BE2C (cell line): ENCODE measurements at regions not wholly inside any gene's neighbourhood (a gene's known extent, or its start where the extent isn't known, plus 50 kb on each side); places are given as distances from the start of the nearest gene placed in this dataset.

Experiments used
- DNase-seq: peaks from one replicate; pipeline ENCODE4 v3.0.0-alpha.2; 2020
- H3K27me3 ChIP-seq: fragments of 250-450 bp; sonication (Bioruptor Pico); 2 replicates; pipeline ENCODE4 v1.5.1; 2020; ENCODE audit warnings: mild to moderate bottlenecking
- H3K36me3 ChIP-seq: fragments of 250-450 bp; sonication (Bioruptor Pico); 2 replicates; pipeline ENCODE4 v1.5.1; 2020; ENCODE audit warnings: mild to moderate bottlenecking
- H3K4me1 ChIP-seq: fragments of 250-450 bp; sonication (Bioruptor Pico); 2 replicates; pipeline ENCODE4 v1.5.1; 2020
- H3K4me3 ChIP-seq: 2 replicates; pipeline ENCODE4 v1.5.1; 2011; ENCODE audit warnings: low read depth, low read length
- H3K9me3 ChIP-seq: fragments of 250-450 bp; sonication (Bioruptor Pico); 2 replicates; pipeline ENCODE4 v1.5.1; 2020
- TF ChIP-seq, protein P1 (sequence below): IDR thresholded peaks from 2 replicates; pipeline ENCODE4 v1.5.1; 2012; ENCODE audit warnings: mild to moderate bottlenecking, low read depth, low read length

DNA sequence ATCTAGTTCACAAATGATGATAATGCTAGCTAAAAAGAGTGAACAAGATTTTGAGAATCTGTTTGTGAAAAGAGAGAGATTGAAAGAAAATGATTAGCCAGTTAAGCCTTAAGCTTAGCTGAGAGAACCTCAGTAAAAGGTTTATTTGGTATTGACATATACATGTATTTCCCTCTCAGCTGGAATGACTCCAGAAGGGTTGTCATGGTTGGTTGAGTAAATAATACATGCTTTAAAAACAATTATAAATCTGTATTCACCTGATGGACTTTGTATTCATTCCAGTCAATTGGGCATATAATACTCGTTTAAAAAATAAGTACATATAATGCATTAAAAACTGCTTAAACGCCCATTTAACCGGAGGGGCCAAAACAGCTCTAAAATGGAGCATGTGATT, 181.4 kb downstream of the GRB14 start:
- Histone ChIP-seq H3K9me3 (no peaks in the 10 kb centered on the region), H3K36me3 (no peaks in the 10 kb centered on the region), H3K4me3 (no peak overlapping the region), H3K4me1 (no peaks in the 10 kb centered on the region), H3K27me3 (no peaks in the 10 kb centered on the region)
- no peak for DNase-seq
- TF ChIP-seq, protein P1, sequence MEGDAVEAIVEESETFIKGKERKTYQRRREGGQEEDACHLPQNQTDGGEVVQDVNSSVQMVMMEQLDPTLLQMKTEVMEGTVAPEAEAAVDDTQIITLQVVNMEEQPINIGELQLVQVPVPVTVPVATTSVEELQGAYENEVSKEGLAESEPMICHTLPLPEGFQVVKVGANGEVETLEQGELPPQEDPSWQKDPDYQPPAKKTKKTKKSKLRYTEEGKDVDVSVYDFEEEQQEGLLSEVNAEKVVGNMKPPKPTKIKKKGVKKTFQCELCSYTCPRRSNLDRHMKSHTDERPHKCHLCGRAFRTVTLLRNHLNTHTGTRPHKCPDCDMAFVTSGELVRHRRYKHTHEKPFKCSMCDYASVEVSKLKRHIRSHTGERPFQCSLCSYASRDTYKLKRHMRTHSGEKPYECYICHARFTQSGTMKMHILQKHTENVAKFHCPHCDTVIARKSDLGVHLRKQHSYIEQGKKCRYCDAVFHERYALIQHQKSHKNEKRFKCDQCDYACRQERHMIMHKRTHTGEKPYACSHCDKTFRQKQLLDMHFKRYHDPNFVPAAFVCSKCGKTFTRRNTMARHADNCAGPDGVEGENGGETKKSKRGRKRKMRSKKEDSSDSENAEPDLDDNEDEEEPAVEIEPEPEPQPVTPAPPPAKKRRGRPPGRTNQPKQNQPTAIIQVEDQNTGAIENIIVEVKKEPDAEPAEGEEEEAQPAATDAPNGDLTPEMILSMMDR = no peak

DNA sequence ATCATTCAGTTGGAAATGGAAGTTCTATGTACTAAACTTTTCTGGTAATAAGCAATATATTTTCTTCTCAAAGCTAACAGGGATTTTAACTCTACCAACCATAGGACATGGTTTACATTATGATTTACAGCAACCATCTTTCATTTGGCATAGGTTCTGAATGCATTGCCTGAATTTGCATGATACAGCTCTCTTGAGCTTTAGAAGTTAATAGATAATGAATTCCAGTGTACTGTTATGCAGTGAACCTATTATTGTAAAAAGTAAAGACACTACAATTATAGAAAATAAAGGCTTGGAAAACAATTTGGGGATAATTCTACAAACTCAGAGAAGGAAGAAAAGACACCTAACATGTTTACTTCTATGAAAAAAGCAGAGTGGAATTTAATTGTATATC, 182.0 kb downstream of the GRB14 start:
- TF ChIP-seq, protein P1 = no peak
- no peaks in the 10 kb centered on the region for H3K4me1 ChIP-seq
- H3K36me3 ChIP-seq = no peaks in the 10 kb centered on the region
- no peaks in the 10 kb centered on the region for H3K27me3 ChIP-seq
- H3K4me3 ChIP-seq = no peak overlapping the region
- H3K9me3 ChIP-seq = no peaks in the 10 kb centered on the region
- DNase-seq = no peak

DNA sequence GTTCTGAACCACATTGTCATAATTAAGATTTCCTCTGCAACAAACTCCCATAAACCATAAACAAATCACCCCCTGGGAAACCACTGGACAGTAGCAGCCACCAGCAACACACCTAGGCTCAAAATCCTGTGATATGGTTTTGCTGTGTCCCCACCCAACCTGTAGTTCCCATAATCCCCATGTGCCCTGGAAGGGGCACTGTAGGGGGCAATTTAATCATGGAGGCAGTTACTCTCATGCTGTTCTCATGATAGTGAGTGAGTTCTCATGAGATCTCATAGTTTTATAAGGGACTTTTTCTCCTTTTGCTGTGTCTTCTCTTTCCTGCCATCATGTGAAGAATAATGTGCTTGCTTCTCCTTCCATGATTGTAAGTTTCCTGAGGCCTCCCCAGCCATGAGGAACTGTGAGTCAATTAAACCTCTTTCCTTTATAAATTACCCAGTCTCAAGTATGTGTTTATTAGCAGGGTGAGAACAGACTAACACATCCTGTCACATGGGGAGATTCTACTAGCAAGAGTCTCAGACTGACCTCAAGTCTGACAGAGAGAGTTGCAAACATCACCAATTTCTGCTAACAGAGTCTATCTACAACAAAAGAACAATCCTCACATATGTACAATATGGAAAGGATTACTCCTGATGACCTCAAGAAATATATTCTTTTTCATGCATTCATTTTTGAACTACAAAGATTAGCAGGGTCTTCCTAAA, 182.6 kb downstream of the GRB14 start:
- no peak overlapping the region for H3K4me3 ChIP-seq
- no peaks in the 10 kb centered on the region for H3K27me3 ChIP-seq
- H3K4me1 ChIP-seq = no peaks in the 10 kb centered on the region
- TF ChIP-seq, protein P1 = no peak
- no peaks in the 10 kb centered on the region for H3K36me3 ChIP-seq
- no peak for DNase-seq
- no peaks in the 10 kb centered on the region for H3K9me3 ChIP-seq

DNA sequence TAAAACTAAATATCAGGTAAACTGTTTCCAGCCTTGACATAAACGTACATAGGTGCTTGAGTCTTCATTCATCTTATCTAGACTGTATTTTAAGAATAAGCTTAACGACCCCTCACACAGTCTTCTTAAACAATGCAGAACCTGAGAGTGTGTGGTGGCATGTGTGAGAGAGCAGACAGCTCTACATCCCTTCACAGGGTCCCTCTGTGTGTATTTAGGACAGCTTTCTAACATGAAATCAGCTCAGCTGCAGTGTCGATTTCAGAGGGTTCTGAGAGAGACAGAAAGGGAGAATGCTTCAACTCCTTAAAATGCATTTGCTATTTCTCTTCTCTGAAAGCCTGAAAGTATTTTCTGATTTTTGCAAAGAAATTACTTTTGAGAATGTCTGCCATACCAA, 185.2 kb downstream of the GRB14 start:
- Histone ChIP-seq H3K4me1 (no peaks in the 10 kb centered on the region), H3K36me3 (no peaks in the 10 kb centered on the region), H3K4me3 (no peak overlapping the region), H3K9me3 (no peaks in the 10 kb centered on the region), H3K27me3 (no peaks in the 10 kb centered on the region)
- TF ChIP-seq, protein P1 = no peak
- no peak for DNase-seq

DNA sequence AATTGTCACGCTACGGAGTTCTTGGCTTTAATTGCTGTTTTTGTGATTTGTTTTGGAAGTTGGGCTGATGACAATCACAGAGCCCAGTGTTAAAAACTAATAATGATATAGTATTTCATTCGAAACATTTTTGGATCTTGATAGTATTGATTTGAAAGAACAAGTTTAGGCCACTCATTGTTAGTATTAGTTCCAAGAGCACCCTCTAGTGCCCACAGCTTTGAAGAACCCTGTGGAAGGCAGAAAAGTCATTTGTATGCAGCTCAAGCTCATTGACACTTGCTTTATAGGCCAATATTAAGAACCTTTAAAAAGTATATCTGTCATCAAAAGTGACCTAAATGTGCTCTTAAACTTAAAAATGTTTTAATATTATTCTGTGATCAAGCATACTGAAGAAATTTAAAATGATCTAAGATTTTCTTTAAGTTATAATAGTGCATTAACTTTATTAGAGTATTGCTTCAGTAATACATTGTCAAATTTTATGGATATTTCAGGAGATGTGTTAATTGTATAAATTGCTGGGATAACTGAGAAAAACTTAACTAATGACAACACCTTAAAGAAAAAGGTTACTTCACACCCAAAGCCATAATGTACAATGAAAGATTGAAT, 191.0 kb downstream of the GRB14 start:
- no peak overlapping the region for H3K4me3 ChIP-seq
- H3K27me3 ChIP-seq = no peaks in the 10 kb centered on the region
- H3K9me3 ChIP-seq = no peaks in the 10 kb centered on the region
- peak; percentile 12 for DNase-seq
- no peaks in the 10 kb centered on the region for H3K4me1 ChIP-seq
- no peaks in the 10 kb centered on the region for H3K36me3 ChIP-seq
- TF ChIP-seq, protein P1 = peak; percentile 58

DNA sequence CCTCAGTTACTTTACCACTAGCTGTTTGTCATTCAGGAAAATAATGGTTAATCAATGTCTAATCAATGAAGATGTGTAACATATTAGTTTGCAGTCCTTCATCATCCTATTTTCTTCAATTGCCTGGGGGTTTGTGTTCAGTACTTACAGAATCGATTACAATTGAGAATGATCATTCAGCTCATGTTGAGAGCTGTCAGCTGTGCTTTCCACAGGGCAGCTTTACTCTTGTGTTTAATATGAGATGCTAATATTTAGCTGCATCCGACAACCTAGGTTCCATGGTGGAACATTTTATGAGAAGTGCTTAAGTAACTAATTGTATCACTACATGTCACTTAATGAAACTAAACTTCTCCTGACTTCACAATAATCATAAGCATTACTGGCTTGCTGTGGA, 191.9 kb downstream of the GRB14 start:
- no peaks in the 10 kb centered on the region for H3K9me3 ChIP-seq
- TF ChIP-seq, protein P1 = no peak
- no peak for DNase-seq

More for the DNA sequence above, 191.9 kb downstream of the GRB14 start:
- Histone ChIP-seq H3K36me3 (no peaks in the 10 kb centered on the region), H3K4me3 (no peak overlapping the region), H3K4me1 (no peaks in the 10 kb centered on the region), H3K27me3 (no peaks in the 10 kb centered on the region)
